NCI-H2196 (cell line): ENCODE measurements at regions not wholly inside any gene's neighbourhood (a gene's known extent, or its start where the extent isn't known, plus 50 kb on each side); places are given as distances from the start of the nearest gene placed in this dataset.
"Not testable (repeated sequence)": the region's sequence is repeated elsewhere in the genome, so short reads cannot be mapped to it uniquely, and the experiment has no call there.

Source experiments
- DNase-seq: peaks from one replicate; lab custom pipeline; 2025; ENCODE audit not compliant: unreplicated experiment; lab: John Stamatoyannopoulos, UW

GRCh38 chr7:133132906-133133305, 51.0 kb upstream of the CHCHD3 start:
- DNase-seq: no peak

- DNase-seq: no peak
These were observed 52.9 kb upstream of the CHCHD3 start for GRCh38 chr7:133134810-133135209.

DNA sequence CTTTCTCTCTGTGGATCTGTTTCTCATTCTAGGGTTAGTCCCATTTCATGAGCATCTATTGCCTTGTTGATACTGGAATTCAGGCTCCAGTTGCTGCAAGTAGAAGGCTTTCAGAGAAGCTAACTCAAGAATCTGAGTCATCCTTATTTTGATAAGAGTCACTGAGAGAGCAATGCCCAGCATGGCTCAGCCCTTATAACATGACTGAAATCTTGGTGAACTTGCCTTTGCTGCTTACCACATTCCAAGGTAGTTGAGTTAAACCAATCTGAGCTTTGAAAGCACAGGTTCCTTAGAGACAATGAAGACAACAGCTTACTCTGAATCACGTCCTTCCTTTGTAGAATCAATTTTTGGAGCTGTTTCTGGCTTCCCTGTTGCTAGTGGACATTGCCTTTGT, 53.6 kb upstream of the CHCHD3 start:
- no peak for DNase-seq

DNA sequence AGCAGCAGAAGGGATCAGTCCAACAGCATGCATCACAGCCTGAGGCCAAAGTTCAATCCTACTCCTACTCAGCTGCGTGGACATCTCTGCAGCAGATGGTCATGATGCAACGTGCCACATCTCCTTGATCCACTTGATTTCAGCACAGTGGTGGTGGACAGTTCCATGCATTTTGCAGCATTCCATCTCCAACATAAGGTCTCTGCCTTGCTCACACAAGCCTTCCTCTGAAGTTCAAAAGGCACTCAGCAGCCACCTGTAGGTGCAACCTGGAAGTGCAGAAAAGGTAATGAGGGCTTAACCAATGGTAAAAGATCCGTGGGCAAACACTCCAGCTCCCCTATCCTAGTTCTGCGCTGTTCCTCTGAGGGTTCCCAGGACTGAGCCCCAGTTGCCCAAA, 57.5 kb upstream of the CHCHD3 start:
- DNase-seq: no peak

GRCh38 chr7:133139801-133140200, 57.9 kb upstream of the CHCHD3 start:
- no peak for DNase-seq

GRCh38 chr7:133140994-133141595, 59.2 kb upstream of the CHCHD3 start:
- DNase-seq: no peak

DNA sequence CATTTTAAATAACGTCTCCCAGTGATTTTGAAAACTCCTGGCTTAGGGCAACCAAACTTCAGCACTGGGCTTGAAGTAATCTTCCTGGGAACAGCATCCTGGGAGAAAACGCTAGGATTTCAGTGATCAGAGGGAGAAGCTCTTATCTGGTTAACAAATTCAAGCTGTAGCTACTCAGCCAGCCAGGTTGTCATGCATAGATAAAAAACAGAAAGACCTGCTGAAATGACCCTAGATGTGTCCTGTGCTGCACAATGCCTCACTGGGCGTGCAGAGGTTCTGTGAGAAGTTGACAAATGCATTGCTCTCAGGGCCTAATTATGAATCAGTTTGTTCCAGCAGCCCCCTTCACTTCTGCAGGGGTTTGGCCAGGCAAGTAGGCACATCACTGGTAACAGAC, 68.9 kb upstream of the CHCHD3 start:
- DNase-seq: no peak

GRCh38 chr7:133152875-133153274, 71.0 kb upstream of the CHCHD3 start:
- no peak for DNase-seq

GRCh38 chr7:133155146-133155545, 73.3 kb upstream of the CHCHD3 start:
- no peak for DNase-seq

DNA sequence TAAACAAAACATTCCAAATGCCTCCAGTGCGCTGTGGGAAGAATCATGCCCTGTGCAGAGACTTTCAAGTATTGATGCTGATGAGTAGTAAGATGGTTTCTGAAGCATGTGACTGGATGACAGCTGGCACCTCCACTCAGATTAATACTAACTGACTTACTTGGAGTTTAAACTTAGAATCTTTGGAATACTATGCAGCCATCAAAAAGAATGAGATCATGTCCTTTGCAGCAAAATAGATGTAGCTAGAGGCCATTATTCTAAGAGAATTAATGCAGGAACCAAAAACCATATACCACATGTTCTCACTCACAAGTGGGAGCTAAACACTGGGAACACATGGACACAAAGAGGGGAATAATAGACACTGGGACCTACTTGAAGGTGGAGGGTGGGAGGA, 73.8 kb upstream of the CHCHD3 start:
- no peak for DNase-seq

DNA sequence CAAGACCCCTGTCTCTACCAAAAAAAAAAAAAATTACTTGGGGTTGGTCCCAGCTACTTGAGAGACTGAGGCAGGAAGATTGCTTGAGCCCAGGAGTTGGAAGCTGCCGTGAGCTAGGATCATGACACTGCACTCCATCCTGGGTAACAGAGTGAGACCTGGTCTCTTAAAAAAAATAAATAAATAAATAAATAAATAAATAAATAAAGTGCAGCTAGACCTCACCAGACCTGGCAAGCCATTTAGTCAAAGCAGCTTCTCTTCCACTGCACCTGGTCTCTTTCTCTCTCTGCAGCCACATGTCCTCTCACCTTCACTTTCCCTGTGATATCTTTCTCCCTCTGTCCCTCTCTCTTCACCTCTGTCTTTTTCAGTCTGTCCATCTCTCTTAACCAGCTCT, 75.2 kb upstream of the CHCHD3 start:
- DNase-seq: no peak

GRCh38 chr7:133164498-133164897, 82.6 kb upstream of the CHCHD3 start:
- DNase-seq: no peak

GRCh38 chr7:133165001-133165400, 83.1 kb upstream of the CHCHD3 start:
- no peak for DNase-seq

DNA sequence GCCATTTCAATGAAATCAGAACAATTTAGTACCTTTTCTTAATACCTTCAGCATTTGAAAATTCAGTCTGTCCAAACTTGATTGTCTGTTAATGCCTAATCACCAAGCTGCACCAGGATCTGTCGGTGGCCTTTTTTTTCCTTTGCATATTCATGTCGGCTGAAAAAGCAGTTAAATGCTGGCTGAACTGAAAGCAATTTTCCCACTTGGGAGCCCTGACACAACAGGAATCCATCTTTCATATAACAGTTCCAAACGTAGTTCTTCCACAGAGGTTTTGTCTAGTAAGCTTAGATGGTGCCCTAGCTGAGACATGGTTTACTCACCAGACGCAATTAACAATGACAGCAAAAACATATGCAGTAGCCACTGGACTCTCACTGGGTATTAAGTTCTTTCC, 83.6 kb upstream of the CHCHD3 start:
- no peak for DNase-seq

GRCh38 chr7:133167300-133167699, 85.4 kb upstream of the CHCHD3 start:
- no peak for DNase-seq

GRCh38 chr7:133169167-133169822, 83.6 kb upstream of the EXOC4 start:
- DNase-seq: not testable (repeated sequence)

GRCh38 chr7:133177476-133177875, 75.4 kb upstream of the EXOC4 start:
- not testable (repeated sequence) for DNase-seq

DNA sequence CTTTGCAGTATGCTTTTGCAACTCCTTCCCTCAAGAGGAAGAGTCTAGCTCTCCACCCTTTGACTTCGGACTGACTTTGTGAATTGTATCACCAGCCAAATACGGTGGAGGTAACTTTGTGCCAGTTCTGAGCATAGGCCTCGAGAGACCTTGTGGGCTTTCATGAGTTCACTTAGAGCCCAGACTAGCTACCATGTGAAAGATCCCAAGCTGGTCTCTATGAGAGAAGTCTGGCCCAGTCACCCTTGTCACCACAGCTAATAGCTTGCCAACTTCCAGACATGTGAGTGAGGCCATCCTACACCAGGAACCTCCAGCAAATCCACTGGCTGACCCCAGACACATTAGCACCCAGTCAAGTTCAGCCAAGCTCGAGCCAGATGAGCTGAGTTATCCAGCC, 72.2 kb upstream of the EXOC4 start:
- DNase-seq: no peak

DNA sequence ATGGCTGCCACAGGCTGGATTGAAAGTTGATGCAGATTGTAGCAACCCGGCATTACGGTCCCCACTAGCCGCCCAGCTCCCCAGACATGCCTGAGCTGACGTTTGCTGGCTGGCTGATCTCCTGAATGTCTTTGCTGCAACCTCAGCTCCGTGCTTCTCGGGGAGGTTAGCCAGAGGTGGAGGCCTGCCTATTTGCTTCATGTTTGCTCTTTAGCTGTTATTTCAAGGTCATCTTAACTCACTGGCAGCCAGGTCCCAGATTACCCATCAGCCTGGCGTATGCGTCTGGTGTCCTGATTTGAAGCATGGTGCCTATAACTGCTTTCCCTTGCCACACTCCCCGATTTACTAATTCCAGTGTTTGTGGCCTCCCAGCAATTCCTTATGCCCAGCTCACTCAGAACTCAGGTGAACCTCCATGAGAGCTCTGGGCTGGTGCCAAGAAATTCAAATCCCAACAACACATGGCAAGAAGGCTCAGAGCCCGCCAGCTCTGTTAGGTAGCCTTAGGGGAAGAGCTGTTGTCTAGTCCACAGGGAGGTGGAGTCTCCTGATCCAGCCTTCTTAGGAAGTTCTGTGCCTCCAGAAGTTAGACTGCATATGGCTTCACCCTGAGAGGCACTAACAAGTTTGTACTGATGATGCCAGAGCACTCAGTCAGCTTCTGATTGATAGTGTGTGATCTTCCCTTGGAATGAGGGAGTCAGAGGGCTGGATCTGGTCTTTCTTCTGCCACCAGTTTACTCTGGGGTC, 69.7 kb upstream of the EXOC4 start:
- DNase-seq: peak; percentile 33

GRCh38 chr7:133183969-133184368, 68.9 kb upstream of the EXOC4 start:
- DNase-seq: no peak

- no peak for DNase-seq
These were observed 67.4 kb upstream of the EXOC4 start for GRCh38 chr7:133185512-133185911.

DNA sequence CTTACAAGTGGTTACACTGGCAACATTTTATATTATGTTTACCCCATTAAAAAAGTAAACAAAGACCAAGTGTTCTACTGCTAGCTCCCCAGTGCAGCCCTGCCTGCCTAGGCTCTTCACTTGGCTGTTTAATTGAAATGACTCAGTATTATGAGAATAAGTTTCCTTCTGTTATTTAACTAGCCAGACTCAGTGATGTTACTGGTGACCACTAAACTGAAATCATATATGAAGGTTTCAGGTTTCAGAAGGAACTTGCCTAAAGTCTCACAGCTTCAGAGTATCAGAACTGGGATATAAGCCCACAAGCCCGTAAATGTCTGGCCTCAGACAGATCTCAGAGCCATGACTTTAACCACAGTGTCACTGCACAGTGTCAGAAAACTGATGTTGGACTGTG, 66.8 kb upstream of the EXOC4 start:
- no peak for DNase-seq

DNA sequence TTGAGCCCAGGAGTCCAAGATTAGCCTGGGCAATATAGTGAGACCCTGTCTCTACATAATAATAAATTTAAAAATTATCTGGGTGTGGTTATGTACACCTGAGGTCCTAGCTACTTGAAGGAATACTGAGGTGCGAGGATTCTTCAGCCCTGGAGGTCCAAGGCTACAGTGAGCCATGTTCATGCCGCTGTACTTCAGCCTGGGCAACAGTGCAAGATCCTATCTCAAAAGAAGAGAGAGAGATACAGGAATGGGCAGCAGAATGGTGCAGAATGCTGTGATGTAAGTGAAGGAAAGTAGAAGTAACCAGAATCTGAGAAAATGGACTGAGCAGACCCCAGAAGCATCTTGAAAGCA, 62.7 kb upstream of the EXOC4 start:
- DNase-seq: no peak
